GM21367 (cell line): ENCODE measurements at regions not wholly inside any gene's neighbourhood (a gene's known extent, or its start where the extent isn't known, plus 50 kb on each side); places are given as distances from the start of the nearest gene placed in this dataset.
"Not testable (repeated sequence)": the region's sequence is repeated elsewhere in the genome, so short reads cannot be mapped to it uniquely, and the experiment has no call there.

Experiments used
- ATAC-seq: cut with Tn5 transposase; IDR thresholded peaks from one replicate; pipeline ENCODE4 v1.9.1; 2021; ENCODE audit not compliant: unreplicated experiment

GRCh38 chr2:228432116-228432515 lies 250.6 kb upstream of the SPHKAP start:
- no peak for ATAC-seq

DNA sequence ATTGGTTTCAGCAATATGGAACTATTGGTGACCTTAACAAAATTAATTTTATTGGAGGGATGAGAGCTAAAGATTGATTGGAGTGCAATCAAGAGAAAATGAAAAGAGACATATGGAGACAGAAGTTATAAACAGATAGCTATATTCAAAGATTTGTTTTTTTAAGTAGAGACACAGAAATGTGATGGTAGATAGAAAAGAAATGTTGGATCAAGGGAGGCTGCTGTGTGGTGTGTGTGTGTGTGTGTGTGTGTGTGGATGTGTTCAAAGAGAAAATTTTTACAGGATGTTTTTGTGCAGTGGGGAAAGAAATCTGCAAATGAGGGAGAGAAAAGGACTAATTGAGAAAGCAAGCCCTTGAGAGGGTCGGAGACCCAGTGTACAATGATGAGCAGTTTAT lies 249.5 kb upstream of the SPHKAP start:
- ATAC-seq = no peak

DNA sequence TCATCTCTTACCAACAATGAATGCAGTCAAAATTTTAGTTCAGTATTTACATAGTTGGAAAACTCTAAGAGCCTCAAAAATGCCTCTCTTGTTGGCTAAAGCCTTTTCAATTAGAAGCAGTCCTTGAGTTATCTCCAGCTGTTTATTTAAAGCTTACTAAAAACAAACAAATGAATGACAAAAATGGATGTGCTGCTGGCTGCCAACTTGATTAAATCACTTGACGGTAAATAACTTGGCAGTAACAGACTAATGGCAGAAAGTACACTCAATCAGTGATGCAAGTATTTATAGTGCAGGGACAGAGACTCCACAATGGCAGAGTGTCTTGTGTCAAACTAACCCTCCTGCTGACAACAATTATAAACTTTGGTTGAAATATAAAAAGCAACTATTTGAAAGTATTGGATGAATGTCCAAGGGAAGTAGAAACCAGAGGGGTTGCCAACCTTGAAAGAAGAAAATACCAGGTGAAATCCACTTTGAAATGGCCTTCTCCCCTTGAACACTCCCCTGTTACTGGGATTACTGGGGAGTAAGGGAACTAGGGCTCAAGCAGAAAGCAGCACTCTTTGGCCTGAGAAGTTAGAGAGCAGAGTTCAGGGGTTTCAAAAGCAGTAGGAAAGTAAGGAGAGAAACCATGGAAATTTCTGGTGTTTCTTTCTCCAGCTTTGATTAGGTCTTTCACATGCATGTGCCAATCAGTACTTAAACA lies 245.2 kb upstream of the SPHKAP start:
- ATAC-seq = no peak

DNA sequence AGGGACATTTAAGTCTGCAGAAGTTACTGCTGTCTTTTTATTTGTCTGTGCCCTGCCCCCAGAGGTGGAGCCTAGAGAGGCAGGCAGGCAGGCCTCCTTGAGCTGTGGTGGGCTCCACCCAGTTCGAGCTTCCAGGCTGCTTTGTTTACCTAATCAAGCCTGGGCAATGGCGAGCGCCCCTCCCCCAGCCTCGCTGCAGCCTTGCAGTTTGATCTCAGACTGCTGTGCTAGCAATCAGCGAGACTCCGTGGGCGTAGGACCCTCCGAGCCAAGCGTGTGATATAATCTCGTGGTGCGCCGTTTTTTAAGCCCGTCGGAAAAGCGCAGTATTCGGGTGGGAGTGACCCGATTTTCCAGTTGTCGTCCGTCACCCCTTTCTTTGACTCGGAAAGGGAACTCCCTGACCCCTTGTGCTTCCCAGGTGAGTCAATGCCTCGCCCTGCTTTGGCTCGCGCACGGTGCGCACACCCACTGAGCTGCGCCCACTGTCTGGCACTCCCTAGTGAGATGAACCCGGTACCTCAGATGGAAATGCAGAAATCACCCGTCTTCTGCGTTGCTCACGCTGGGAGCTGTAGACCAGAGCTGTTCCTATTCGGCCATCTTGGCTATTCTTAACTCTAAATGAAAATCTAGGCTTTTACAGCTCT lies 244.0 kb upstream of the SPHKAP start:
- not testable (repeated sequence) for ATAC-seq

DNA sequence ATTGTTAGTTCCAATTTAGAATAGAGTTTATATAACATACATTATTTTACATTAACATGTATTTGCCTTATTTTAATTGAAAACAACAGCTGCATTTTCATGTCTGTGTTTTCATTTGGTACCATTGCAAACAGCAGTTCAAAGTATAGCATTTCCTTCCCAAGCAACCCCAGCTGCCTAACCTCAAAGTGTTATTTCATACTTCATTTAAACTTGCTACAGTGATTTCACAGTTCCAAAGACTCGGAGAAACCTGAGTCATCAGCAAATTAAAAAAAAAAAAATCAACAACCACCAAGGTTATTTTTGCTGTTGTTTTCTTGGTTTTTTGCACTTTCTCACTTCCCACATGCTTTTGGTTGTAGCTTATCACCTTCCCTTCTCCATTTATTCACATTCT lies 236.5 kb upstream of the SPHKAP start:
- ATAC-seq = no peak

- no peak for ATAC-seq
These were observed 236.0 kb upstream of the SPHKAP start for GRCh38 chr2:228417526-228417925.

DNA sequence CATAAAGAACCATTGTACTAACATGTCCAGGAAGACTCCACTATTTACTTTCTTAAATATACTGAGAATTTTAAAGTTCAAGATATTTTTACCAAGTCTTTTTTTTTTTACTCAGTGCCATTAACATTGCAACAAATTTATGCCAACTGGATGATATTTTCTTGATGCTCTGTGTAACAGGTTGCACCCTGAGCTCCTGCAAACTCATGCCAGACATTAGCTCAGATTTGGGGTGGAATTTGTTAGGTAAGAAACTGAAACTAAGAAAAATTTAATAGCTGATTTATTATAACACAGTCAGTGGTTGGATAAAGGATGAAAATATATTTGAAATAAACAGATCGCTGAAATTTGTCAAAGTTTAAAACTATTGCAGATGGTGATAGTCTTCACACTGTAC lies 228.6 kb upstream of the SPHKAP start:
- ATAC-seq = no peak

DNA sequence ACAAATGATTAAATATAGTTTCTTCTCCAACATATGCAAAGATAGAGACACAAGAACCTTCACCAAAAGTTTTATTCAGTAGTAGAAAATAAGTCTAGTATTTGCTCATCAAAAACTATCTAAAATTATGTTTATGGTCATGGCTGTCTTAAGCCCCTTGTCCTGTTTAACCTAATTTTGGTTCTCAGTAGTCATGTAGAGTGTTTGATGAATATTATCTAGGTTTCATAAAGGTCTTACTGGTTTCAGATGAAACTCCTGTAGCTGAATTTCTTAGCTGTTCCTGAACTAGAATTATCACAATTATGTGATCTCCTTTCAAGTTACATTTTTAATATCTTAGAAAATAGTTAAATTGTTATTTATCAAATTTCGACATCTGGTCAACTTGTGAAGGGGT lies 228.0 kb upstream of the SPHKAP start:
- no peak for ATAC-seq

DNA sequence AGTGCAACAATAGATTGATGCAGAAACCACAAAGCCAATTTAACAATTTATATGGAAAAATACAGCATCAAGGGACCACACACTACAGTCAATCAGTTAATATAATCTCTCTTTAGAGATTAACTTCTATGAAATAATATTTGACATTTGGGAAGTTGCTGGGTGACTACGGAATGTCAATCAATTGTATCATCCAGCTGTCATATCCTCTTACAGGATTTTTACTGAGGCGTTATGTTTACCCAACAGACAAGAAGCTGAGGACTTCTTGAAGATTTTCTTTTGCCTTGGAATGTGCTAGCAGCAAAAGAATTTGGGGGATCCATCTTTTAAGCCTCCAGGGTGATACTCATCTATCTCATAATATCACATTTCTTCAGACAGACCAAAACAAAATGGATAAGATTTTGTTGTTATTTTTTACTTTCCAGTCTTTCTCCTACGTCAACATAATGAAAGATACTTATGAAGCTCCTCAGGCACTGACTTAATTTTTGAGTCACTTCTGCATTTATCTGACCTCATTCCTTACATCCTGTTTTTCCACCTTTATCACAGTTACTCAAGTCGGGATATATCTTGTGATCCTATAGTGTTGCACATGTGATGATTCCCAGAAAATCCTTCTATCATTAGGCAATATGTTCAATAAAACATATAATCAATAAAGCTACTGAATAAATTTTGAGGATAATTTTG lies 227.2 kb upstream of the SPHKAP start:
- ATAC-seq = no peak

GRCh38 chr2:228407821-228408220 lies 226.3 kb upstream of the SPHKAP start:
- no peak for ATAC-seq

- no peak for ATAC-seq
These were observed 219.8 kb upstream of the SPHKAP start for GRCh38 chr2:228401065-228401912.

GRCh38 chr2:228387776-228388175 lies 206.3 kb upstream of the SPHKAP start:
- ATAC-seq = no peak

DNA sequence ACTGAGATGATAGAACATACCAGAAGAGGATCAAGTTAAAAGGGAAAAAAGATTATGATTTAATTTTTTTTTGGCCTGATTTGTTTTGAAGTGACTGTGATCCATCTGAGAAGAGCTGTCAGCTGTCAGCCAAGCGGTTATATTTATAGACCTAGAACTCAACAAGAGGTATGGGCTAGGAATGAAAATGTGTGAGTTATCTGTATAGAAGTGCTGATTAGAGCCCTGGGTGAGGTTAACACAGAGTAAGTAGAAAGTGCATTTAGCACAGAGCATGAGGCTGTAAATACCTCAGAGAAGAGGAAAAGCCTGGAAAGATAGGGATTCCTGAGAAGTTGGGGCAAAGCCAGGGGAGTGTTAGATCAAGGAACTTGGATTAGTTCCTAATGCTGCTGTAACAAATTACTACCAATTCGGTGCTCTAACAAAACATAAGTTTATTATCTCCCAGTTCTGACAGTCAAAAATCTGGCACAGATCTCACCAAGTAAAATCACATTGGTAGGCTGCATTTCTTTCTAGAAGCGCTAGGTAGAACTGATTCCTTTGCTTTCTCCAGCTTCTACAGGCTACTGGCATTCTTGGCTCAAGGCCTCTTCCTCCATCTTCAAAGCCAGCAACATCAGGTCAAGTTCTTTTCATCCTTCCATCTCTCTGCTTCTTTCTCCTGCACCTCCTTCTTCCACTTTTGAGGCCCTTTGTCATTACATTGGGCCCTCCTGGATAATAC lies 197.4 kb upstream of the SPHKAP start:
- no peak for ATAC-seq

DNA sequence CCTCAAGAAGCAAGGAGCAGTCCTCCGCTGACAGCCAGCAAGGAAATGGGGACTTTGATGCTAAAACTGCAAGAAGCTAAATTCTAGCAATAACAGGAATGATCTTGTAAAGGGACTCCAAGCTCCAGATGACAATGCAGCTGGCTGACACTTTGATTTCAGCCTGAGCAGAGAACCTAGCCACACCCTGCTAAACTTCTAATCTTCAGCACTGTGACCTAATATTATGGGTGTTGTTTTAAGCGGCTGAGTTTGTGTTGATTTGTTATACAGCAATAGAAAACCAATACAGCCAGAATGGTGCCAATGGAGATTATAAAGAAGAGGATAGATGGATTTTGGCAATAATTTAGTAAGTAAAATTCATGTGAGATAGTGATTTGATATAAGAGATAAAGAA lies 196.7 kb upstream of the SPHKAP start:
- no peak for ATAC-seq

GRCh38 chr2:228377533-228377932 lies 196.0 kb upstream of the SPHKAP start:
- ATAC-seq = no peak

DNA sequence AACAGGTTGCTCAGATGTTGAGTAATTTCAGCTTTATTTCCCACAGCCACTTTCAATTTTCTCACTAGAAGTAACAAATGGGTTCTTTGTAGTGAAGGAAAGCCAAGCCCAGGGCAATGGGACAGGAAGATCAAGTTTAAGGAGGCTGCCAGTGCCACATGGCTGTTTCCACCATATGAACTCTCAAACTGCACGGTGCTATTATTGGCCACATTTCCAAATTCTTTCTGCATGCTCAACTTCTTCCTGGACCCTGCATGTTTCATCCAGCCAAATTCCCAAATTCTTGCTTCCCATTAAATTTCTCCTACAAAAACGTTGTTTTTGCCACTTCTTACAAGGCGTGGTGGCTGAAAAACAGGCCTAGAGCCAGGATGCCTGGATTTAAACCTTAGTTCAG lies 193.3 kb upstream of the SPHKAP start:
- ATAC-seq = no peak

DNA sequence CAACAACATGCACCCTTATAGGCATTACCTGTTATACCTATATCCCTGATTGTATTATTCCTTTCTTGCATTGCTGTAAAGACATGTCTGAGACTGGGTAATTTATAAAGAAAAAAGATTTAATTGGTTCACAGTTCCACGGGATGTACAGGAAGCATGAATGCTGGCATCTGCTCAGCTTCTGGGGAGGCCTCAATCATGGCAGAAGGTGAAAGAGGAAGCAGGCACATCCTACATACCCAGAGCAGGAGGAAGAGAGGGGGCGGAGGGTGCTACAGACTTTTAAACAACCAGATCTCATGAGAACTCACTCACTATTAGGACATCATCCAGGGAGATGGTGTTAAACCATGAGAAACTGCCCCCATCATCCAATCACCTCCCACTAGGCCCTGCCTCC lies 191.7 kb upstream of the SPHKAP start:
- no peak for ATAC-seq

DNA sequence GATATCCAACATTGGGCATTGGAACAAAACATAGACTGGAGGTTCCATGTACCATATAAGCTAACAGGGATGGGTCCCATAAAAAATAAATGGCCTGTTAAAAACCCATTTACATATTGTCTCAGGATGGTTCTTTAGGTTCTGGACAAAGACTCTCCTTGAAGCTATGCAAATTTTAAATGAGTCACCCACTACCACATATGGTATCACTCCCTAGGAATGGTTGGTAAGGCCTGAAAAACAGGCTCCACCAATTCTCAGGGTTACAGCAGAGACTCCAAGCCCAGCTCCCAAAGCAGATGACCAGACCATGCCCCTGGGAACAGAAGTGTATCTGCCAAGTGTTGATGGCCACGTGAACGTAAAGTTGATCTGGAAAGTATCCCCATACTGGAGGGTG lies 190.7 kb upstream of the SPHKAP start:
- ATAC-seq = no peak

- ATAC-seq = no peak
These were observed 188.0 kb upstream of the SPHKAP start for GRCh38 chr2:228369400-228370031.

GRCh38 chr2:228367356-228367755 lies 185.9 kb upstream of the SPHKAP start:
- ATAC-seq = no peak
